ENCODE measurements at regions not wholly inside any gene's neighbourhood (a gene's known extent, or its start where the extent isn't known, plus 50 kb on each side); places are given as distances from the start of the nearest gene placed in this dataset.

GRCh38 chr18:44214396-44214795, 466.3 kb upstream of the SETBP1 start:
- no peak for DNase-seq
- H3K4me3 ChIP-seq = no peak overlapping the region
- H3K36me3 ChIP-seq = no peaks in the 10 kb centered on the region
- no peak overlapping the region for H3K27ac ChIP-seq
- no peaks in the 10 kb centered on the region for H3K9me3 ChIP-seq
- intact Hi-C loops (cut with DNase I) = no loop called here
- TF ChIP-seq, protein P1, sequence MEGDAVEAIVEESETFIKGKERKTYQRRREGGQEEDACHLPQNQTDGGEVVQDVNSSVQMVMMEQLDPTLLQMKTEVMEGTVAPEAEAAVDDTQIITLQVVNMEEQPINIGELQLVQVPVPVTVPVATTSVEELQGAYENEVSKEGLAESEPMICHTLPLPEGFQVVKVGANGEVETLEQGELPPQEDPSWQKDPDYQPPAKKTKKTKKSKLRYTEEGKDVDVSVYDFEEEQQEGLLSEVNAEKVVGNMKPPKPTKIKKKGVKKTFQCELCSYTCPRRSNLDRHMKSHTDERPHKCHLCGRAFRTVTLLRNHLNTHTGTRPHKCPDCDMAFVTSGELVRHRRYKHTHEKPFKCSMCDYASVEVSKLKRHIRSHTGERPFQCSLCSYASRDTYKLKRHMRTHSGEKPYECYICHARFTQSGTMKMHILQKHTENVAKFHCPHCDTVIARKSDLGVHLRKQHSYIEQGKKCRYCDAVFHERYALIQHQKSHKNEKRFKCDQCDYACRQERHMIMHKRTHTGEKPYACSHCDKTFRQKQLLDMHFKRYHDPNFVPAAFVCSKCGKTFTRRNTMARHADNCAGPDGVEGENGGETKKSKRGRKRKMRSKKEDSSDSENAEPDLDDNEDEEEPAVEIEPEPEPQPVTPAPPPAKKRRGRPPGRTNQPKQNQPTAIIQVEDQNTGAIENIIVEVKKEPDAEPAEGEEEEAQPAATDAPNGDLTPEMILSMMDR (IDR thresholded peaks at IDR 0.05) = no peak
- H3K4me1 ChIP-seq = no peaks in the 10 kb centered on the region
- ATAC-seq = no peak
- H3K27me3 ChIP-seq (ENCODE audit: low read depth) = no peaks in the 10 kb centered on the region

GRCh38 chr18:44216169-44216568, 464.5 kb upstream of the SETBP1 start:
- TF ChIP-seq, protein P1 (IDR thresholded peaks at IDR 0.05) = no peak
- no peak for ATAC-seq

GRCh38 chr18:44227501-44227900, 453.2 kb upstream of the SETBP1 start:
- DNase-seq = no peak
- H3K4me3 ChIP-seq = no peak overlapping the region
- no peaks in the 10 kb centered on the region for H3K4me1 ChIP-seq
- no peaks in the 10 kb centered on the region for H3K27me3 ChIP-seq (ENCODE audit: low read depth)
- ATAC-seq = no peak
- H3K36me3 ChIP-seq = no peaks in the 10 kb centered on the region
- intact Hi-C loops (cut with DNase I) = no loop called here
- H3K9me3 ChIP-seq = no peaks in the 10 kb centered on the region
- TF ChIP-seq, protein P1 (IDR thresholded peaks at IDR 0.05) = no peak
- no peak overlapping the region for H3K27ac ChIP-seq

More at GRCh38 chr18:44216169-44216568, 464.5 kb upstream of the SETBP1 start:
- H3K9me3 ChIP-seq = no peaks in the 10 kb centered on the region
- H3K27me3 ChIP-seq (ENCODE audit: low read depth) = no peaks in the 10 kb centered on the region
- DNase-seq = no peak
- intact Hi-C loops (cut with DNase I) = no loop called here
- no peaks in the 10 kb centered on the region for H3K4me1 ChIP-seq
- no peak overlapping the region for H3K4me3 ChIP-seq
- no peaks in the 10 kb centered on the region for H3K36me3 ChIP-seq
- H3K27ac ChIP-seq = no peak overlapping the region

DNA sequence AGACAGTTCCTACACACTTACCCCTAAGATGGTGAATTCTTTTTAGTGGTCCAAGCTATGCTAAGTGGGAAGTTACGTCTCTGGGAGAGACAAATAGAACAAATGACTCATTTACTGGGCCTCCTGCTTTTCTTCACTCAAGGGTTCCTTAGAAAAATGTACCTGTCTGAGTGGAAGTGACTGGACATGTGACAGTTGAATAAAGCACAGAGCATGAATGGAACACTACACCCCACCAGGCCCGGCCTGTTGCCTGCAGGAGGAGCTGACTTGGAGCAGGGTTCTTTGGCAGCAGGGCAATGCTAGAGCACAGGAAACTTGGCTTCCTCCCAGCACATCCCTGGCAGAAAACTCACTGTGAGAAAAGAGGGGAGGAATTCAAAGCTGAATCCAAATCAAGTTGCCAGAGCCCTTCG, 451.0 kb upstream of the SETBP1 start:
- Histone ChIP-seq H3K9me3 (no peaks in the 10 kb centered on the region), H3K4me3 (no peak overlapping the region), H3K27ac (no peak overlapping the region), H3K27me3 (ENCODE audit: low read depth) (no peaks in the 10 kb centered on the region), H3K36me3 (no peaks in the 10 kb centered on the region), H3K4me1 (no peaks in the 10 kb centered on the region)
- TF ChIP-seq, protein P1 (IDR thresholded peaks at IDR 0.05) = no peak
- ATAC-seq (peak; percentile 55 to 62), DNase-seq (peak; percentile 48)
- intact Hi-C loops (cut with DNase I) = no loop called here

GRCh38 chr18:44231936-44232335, 448.8 kb upstream of the SETBP1 start:
- intact Hi-C loops (cut with DNase I) = no loop called here
- ATAC-seq (no peak), DNase-seq (no peak)
- no peaks in the 10 kb centered on the region for H3K27me3 ChIP-seq (ENCODE audit: low read depth)
- no peak overlapping the region for H3K27ac ChIP-seq
- H3K36me3 ChIP-seq = no peaks in the 10 kb centered on the region
- H3K4me1 ChIP-seq = no peaks in the 10 kb centered on the region
- H3K4me3 ChIP-seq = no peak overlapping the region
- H3K9me3 ChIP-seq = no peaks in the 10 kb centered on the region
- TF ChIP-seq, protein P1 (IDR thresholded peaks at IDR 0.05) = no peak

DNA sequence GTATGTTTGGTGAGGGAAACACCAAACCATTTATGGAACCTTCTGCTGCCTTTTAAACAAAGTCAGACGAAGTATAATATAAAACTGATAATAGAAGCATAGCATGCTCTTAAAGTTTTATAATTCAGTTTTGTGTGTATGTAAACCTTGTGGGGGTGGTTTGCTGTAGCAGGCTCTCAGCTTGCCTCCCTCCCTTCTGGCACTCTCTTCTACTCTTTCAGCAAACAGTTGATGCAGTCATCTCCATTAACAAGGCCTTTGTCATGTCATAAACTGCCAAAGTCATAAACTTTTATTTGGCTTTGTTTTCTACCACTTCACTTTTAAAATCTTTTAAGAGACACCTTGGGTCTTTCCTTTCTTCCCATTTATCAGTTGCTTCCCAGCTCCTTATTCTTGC, 448.2 kb upstream of the SETBP1 start:
- Histone ChIP-seq H3K36me3 (no peaks in the 10 kb centered on the region), H3K27ac (no peak overlapping the region), H3K4me3 (no peak overlapping the region), H3K27me3 (ENCODE audit: low read depth) (no peaks in the 10 kb centered on the region), H3K9me3 (no peaks in the 10 kb centered on the region), H3K4me1 (no peaks in the 10 kb centered on the region)
- DNase-seq (no peak), ATAC-seq (no peak)
- TF ChIP-seq, protein P1 (IDR thresholded peaks at IDR 0.05) = no peak
- intact Hi-C loops (cut with DNase I) = no loop called here

Measured in lower lobe of right lung (tissue), 2 donors.